ENCODE measurements at regions not wholly inside any gene's neighbourhood (a gene's known extent, or its start where the extent isn't known, plus 50 kb on each side); places are given as distances from the start of the nearest gene placed in this dataset.

DNA sequence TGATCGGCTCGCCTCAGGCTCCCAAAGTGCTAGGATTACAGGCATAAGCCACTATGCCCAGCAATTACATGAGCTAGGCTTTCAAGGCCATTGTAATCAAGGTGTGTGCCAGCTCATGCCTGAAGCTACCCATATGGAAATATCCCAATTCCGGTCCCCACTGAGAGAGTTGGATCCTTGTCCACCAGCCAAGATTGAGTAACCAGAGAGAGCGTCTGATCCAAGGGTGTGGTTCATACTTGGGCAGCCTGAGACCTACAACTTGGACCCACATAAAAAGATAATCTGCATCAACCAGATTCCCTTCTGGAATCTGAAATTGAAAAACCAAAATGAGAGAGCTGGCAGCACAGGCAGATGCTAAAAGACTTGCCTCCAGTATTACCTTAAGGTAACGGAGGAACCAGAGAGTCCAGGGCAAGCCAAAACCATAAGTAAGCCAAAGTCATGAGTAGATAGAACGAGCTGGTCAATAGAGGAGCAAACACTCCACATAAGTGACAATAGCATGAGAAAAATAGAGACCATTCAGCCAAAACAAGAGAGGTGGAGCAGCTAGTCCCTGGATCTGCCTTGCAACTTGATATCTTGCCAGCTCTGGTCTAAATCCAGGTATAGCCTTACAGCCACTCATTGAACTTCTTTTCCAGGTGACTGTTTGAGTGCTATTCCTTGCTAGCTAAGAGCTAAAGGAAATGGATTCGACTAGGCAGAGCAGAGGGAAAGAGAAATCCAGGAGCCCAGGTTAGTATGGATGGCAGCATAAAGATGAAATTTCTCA is 63.8 kb upstream of the ATP1A1 start:
- no peaks in the 10 kb centered on the region for H3K27me3 ChIP-seq (ENCODE audit: insufficient read depth, low read length, poor library complexity, severe bottlenecking)
- Mint-ChIP-seq H3K27ac (peak overlapping the region in 1 of 8 donors; percentile 20), H3K36me3 (peaks cover 0 to 4% (median 0%) of the 10 kb centered on the region in 3 donors), H3K27me3 (peaks cover 0 to 3% of the 10 kb centered on the region in 2 donors), H3K4me3 (no peak overlapping the region), H3K4me1 (peaks cover 3 to 12% (median 12%) of the 10 kb centered on the region in 3 donors), H3K9me3 (peaks cover 0 to 2% (median 0%) of the 10 kb centered on the region in 5 donors)
- no peak for DNase-seq
- H3K36me3 ChIP-seq (ENCODE audit: insufficient read depth, low read length): no peaks in the 10 kb centered on the region
- no peak overlapping the region for H3K27ac ChIP-seq (ENCODE audit: low read depth, low read length)
- H3K4me3 ChIP-seq (ENCODE audit: low read length): no peak overlapping the region
- H3K9me3 ChIP-seq (ENCODE audit: low read length): no peaks in the 10 kb centered on the region
- CTCF ChIA-PET: no interaction called here
- POLR2A ChIA-PET: no interaction called here
- H3K4me1 ChIP-seq (ENCODE audit: insufficient read depth, low read length): no peaks in the 10 kb centered on the region

DNA sequence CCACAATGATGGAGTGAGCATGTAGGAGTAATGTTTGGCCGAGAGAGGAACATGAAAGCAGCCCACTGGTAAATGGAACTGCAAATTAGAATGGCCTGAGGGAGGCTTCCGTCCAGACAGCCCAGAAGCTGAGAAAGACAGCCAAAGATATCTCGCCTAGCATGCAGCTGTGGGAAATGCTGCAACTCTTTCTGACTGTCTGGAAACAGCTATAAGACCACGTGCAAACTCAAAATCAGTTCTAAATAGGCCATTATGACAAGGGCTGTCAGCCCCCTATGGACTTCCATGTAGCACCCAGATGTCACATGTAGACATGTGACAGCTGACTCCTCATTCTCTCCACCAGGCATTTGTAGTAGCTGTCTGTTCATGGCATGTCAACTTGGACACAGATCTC is 62.9 kb upstream of the ATP1A1 start:
- no peak overlapping the region for H3K4me3 Mint-ChIP-seq
- peaks cover 3 to 12% (median 12%) of the 10 kb centered on the region in 3 donors for H3K4me1 Mint-ChIP-seq
- H3K36me3 ChIP-seq (ENCODE audit: insufficient read depth, low read length): no peaks in the 10 kb centered on the region
- no peak overlapping the region for H3K27ac Mint-ChIP-seq
- no peaks in the 10 kb centered on the region for H3K27me3 ChIP-seq (ENCODE audit: insufficient read depth, low read length, poor library complexity, severe bottlenecking)
- no peak for DNase-seq
- H3K9me3 Mint-ChIP-seq: peaks cover 0 to 2% (median 0%) of the 10 kb centered on the region in 5 donors
- no peak overlapping the region for H3K27ac ChIP-seq (ENCODE audit: low read depth, low read length)
- H3K27me3 Mint-ChIP-seq: peaks cover 0 to 3% of the 10 kb centered on the region in 2 donors
- ChIA-PET CTCF (interaction anchor here (0.7 kb wide), 1 partner anchor 158 kb away, joined by 3 read pairs; no protein-coding TSS in a partner anchor), POLR2A (no interaction called here)
- H3K9me3 ChIP-seq (ENCODE audit: low read length): no peaks in the 10 kb centered on the region
- H3K4me3 ChIP-seq (ENCODE audit: low read length): no peak overlapping the region
- peaks cover 0 to 4% (median 0%) of the 10 kb centered on the region in 3 donors for H3K36me3 Mint-ChIP-seq
- no peaks in the 10 kb centered on the region for H3K4me1 ChIP-seq (ENCODE audit: insufficient read depth, low read length)

DNA sequence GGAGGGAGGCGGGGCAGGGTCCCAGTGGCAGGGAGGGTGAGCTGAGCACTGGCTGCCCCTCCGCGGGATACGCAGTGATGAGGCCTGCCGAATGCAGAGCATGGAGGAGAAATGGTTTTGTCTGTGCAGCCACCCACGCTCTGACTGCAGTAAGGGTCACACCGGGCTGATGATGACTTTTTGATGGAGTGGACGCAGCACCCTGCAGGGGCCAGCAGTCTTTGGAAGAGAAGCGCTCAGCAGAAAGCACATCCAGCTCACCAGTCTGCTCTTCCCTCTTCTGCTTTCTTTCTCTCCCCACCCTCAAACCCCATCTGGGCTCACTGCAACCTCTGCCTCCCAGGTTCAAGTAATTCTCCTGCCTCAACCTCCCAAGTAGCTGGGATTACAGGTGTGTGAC is 61.9 kb upstream of the ATP1A1 start:
- H3K4me1 Mint-ChIP-seq: peaks cover 3 to 12% (median 12%) of the 10 kb centered on the region in 3 donors
- Histone ChIP-seq H3K36me3 (ENCODE audit: insufficient read depth, low read length) (no peaks in the 10 kb centered on the region), H3K27ac (ENCODE audit: low read depth, low read length) (no peak overlapping the region), H3K9me3 (ENCODE audit: low read length) (no peaks in the 10 kb centered on the region), H3K27me3 (ENCODE audit: insufficient read depth, low read length, poor library complexity, severe bottlenecking) (no peaks in the 10 kb centered on the region), H3K4me1 (ENCODE audit: insufficient read depth, low read length) (no peaks in the 10 kb centered on the region), H3K4me3 (ENCODE audit: low read length) (no peak overlapping the region)
- no peak for DNase-seq
- no peak overlapping the region for H3K4me3 Mint-ChIP-seq
- peaks cover 0 to 1% of the 10 kb centered on the region in 2 donors for H3K27me3 Mint-ChIP-seq
- no peak overlapping the region for H3K27ac Mint-ChIP-seq
- ChIA-PET POLR2A (no interaction called here), CTCF (interaction anchor here (1.1 kb wide), 1 partner anchor 172 kb away, joined by 3 read pairs; no protein-coding TSS in a partner anchor)
- no peaks in the 10 kb centered on the region for H3K9me3 Mint-ChIP-seq
- no peaks in the 10 kb centered on the region for H3K36me3 Mint-ChIP-seq

DNA sequence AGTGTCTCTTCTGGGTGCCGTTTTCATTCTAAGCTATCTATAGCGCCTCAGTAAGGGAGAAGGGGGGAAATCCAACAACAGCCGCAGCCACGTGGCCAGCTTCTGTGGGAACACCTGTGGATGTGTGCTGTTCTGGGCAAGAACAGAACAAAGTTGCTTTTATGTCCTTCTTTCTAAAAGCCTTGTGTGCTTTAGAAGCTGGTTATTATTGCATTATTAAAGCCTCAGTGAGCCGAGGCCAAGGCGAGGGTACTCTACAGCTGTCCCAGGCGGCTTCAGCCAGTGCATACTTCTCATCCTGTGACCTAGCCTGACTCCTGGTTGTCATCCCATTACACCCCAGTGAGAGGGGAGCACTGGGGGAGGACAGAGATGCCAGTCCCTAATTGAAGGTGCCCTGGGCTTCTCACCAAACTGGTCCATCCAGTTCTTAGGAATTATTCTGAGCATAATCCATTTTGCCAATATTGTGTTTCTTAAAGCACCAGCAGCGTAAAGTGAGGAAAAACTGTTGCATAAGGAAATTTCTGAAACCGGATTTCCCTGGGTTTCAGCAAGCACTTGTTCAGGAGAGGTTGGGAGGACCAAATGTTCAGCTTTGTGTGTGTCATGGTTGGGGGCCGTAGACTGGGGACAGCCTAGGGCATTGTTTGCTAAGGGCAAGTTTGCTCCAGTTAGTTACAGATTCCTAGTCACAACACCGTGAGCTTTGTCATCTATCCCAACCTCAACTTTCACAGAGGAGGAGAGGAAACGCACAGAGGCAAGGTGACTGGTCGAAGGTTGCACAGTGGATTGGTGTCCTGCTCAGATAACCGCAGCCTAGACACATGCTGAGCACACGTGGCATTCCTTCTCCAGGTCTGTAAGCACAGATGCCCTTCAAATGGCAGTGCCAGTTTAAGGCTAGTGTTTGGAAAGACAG is 61.0 kb upstream of the ATP1A1 start:
- Mint-ChIP-seq H3K36me3 (no peaks in the 10 kb centered on the region), H3K9me3 (no peaks in the 10 kb centered on the region), H3K4me3 (no peak overlapping the region), H3K27ac (no peak overlapping the region), H3K4me1 (peaks cover 3 to 12% (median 12%) of the 10 kb centered on the region in 3 donors), H3K27me3 (peaks cover 0 to 1% of the 10 kb centered on the region in 2 donors)
- Histone ChIP-seq H3K4me3 (ENCODE audit: low read length) (no peak overlapping the region), H3K4me1 (ENCODE audit: insufficient read depth, low read length) (peaks cover 5% of the 10 kb centered on the region), H3K27ac (ENCODE audit: low read depth, low read length) (no peak overlapping the region), H3K36me3 (ENCODE audit: insufficient read depth, low read length) (no peaks in the 10 kb centered on the region), H3K27me3 (ENCODE audit: insufficient read depth, low read length, poor library complexity, severe bottlenecking) (no peaks in the 10 kb centered on the region), H3K9me3 (ENCODE audit: low read length) (no peaks in the 10 kb centered on the region)
- ChIA-PET CTCF (interaction anchor here (0.9 to 1.1 kb wide), 2 partner anchors 23 to 173 kb away, joined by 3 read pairs; no protein-coding TSS in a partner anchor), POLR2A (no interaction called here)
- no peak for DNase-seq

DNA sequence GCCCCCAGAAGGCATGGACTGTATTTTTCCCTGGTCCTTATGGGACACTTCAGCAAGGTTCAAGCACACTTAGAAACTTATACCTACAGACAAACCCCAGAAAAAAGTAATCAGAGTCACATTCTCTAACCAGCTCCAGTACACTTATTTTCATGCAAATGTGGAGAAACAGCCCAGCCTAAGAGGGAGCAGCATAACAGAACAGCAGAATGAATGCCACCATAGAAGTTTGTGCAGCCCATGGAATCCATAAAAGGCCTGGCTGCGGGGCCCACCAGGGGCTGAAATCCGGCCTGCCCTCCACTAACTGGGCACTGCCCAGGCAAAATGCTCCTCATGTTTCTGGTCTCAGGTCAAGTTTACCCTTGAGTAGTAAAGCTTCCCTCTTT is 60.4 kb upstream of the ATP1A1 start:
- Mint-ChIP-seq H3K4me3 (no peak overlapping the region), H3K9me3 (no peaks in the 10 kb centered on the region), H3K27ac (no peak overlapping the region), H3K4me1 (peaks cover 3 to 12% (median 12%) of the 10 kb centered on the region in 3 donors), H3K36me3 (no peaks in the 10 kb centered on the region), H3K27me3 (peaks cover 0 to 1% of the 10 kb centered on the region in 2 donors)
- Histone ChIP-seq H3K4me1 (ENCODE audit: insufficient read depth, low read length) (peaks cover 6% of the 10 kb centered on the region), H3K27ac (ENCODE audit: low read depth, low read length) (no peak overlapping the region), H3K9me3 (ENCODE audit: low read length) (no peaks in the 10 kb centered on the region), H3K36me3 (ENCODE audit: insufficient read depth, low read length) (no peaks in the 10 kb centered on the region), H3K27me3 (ENCODE audit: insufficient read depth, low read length, poor library complexity, severe bottlenecking) (no peaks in the 10 kb centered on the region), H3K4me3 (ENCODE audit: low read length) (no peak overlapping the region)
- ChIA-PET POLR2A (no interaction called here), CTCF (interaction anchor here (0.9 kb wide), 1 partner anchor 22 kb away, joined by 3 read pairs; no protein-coding TSS in a partner anchor)
- DNase-seq: no peak

DNA sequence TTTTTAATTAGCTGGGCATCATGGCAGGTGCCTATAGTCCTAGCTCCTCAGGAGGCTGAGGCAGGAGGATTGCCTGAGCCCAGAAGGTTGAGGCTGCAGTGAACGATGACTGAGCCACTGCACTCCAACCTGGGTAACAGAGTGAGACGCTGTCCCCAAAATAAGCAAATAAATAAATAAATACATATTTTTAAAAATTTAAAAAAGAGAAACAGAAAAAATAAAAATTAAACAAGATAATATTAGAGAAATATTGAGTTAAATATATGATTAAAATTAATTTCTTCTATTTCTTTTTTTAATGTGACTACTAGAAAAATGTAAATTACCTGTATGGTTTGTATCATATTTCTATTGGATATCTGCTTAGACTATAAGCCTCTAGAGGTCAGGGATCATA is 59.3 kb upstream of the ATP1A1 start:
- H3K9me3 ChIP-seq (ENCODE audit: low read length): no peaks in the 10 kb centered on the region
- no peak overlapping the region for H3K27ac ChIP-seq (ENCODE audit: low read depth, low read length)
- Mint-ChIP-seq H3K4me3 (no peak overlapping the region), H3K9me3 (no peaks in the 10 kb centered on the region), H3K27me3 (peaks cover 0 to 1% of the 10 kb centered on the region in 2 donors), H3K4me1 (peaks cover 3 to 12% (median 12%) of the 10 kb centered on the region in 3 donors), H3K36me3 (no peaks in the 10 kb centered on the region), H3K27ac (no peak overlapping the region)
- no peaks in the 10 kb centered on the region for H3K27me3 ChIP-seq (ENCODE audit: insufficient read depth, low read length, poor library complexity, severe bottlenecking)
- no peaks in the 10 kb centered on the region for H3K36me3 ChIP-seq (ENCODE audit: insufficient read depth, low read length)
- CTCF ChIA-PET: no interaction called here
- no peak overlapping the region for H3K4me3 ChIP-seq (ENCODE audit: low read length)
- DNase-seq: no peak
- H3K4me1 ChIP-seq (ENCODE audit: insufficient read depth, low read length): peaks cover 6% of the 10 kb centered on the region
- POLR2A ChIA-PET: no interaction called here

DNA sequence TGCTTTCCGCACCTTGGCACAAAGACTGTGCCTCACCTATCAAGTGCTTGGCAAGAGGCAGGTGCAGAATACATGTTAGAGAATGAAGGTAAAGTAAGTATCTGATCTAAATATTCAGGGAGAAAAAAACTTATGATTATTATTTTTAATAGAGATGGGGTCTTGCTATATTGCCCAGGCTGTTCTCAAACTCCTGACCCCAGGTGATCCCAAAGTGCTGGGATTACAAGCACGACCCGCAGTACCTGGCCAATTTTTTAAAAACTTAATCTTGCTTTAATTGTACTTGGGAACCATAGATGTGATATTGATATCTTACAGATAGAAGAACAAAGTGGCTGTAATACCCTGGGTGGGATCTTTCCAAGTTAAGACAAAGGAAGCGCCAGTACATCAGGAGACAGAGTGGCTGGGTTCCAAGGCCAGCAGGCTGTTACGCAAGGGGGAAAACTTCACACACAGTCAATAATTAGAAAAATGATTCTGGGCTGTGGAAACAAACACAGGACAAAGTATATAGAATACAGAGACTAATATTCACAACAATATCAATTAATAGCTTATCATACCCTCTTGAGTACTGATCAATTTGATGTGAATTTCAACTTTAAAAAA is 58.6 kb upstream of the ATP1A1 start:
- ChIA-PET POLR2A (no interaction called here), CTCF (no interaction called here)
- Histone ChIP-seq H3K36me3 (ENCODE audit: insufficient read depth, low read length) (no peaks in the 10 kb centered on the region), H3K4me3 (ENCODE audit: low read length) (no peak overlapping the region), H3K27me3 (ENCODE audit: insufficient read depth, low read length, poor library complexity, severe bottlenecking) (no peaks in the 10 kb centered on the region), H3K9me3 (ENCODE audit: low read length) (no peaks in the 10 kb centered on the region), H3K27ac (ENCODE audit: low read depth, low read length) (no peak overlapping the region), H3K4me1 (ENCODE audit: insufficient read depth, low read length) (peaks cover 6% of the 10 kb centered on the region)
- Mint-ChIP-seq H3K36me3 (no peaks in the 10 kb centered on the region), H3K27ac (no peak overlapping the region), H3K27me3 (peaks cover 0 to 1% of the 10 kb centered on the region in 2 donors), H3K9me3 (no peaks in the 10 kb centered on the region), H3K4me3 (no peak overlapping the region), H3K4me1 (peaks cover 3 to 9% (median 8%) of the 10 kb centered on the region in 3 donors)
- no peak for DNase-seq

Data from CD8-positive, alpha-beta memory T cell (primary cell).